Activated CD8-positive, alpha-beta memory T cell treated with anti-CD3 and anti-CD28 coated beads, Interleukin-2, amount 10 ng/mL, durations not matched to agents 7 days and 5 days (primary cell): ENCODE measurements at regions not wholly inside any gene's neighbourhood (a gene's known extent, or its start where the extent isn't known, plus 50 kb on each side); places are given as distances from the start of the nearest gene placed in this dataset.

Source experiments
- ATAC-seq: fragments of 150-1000 bp; cut with Tn5 transposase; one replicate; pipeline ENCODE4 v1.10.0; 2021; ENCODE audit warnings: moderate library complexity
- CTCF ChIA-PET: fragments of 350-600 bp; sonication (Branson Sonifier 250); formaldehyde crosslinking; loops from one replicate; lab custom pipeline; 2021; ENCODE audit warnings: antibody characterized with exemption; lab: Charles Lee
- DNase-seq: peaks from one replicate; pipeline ENCODE4 v3.0.0-alpha.2; 2020
- H3K27ac Mint-ChIP-seq: one replicate; pipeline ENCODE4 v1.8.0; 2021; ENCODE audit warnings: mild to moderate bottlenecking, mixed read lengths
- H3K27me3 Mint-ChIP-seq: one replicate; pipeline ENCODE4 v1.8.0; 2021; ENCODE audit warnings: mixed read lengths
- H3K36me3 Mint-ChIP-seq: one replicate; pipeline ENCODE4 v1.8.0; 2021; ENCODE audit warnings: mild to moderate bottlenecking, mixed read lengths
- H3K4me1 Mint-ChIP-seq: one replicate; pipeline ENCODE4 v1.8.0; 2021; ENCODE audit warnings: mixed read lengths
- H3K4me3 Mint-ChIP-seq: one replicate; pipeline ENCODE4 v1.8.0; 2021; ENCODE audit warnings: mild to moderate bottlenecking, moderate library complexity, mixed read lengths
- H3K9me3 Mint-ChIP-seq: one replicate; pipeline ENCODE4 v1.8.0; 2022; ENCODE audit warnings: low read depth, mixed read lengths

- H3K4me1 Mint-ChIP-seq: no peaks in the 10 kb centered on the region
- peaks cover 22% of the 10 kb centered on the region for H3K27me3 Mint-ChIP-seq
- CTCF ChIA-PET: no interaction called here
- H3K9me3 Mint-ChIP-seq: peaks cover 4% of the 10 kb centered on the region
- no peak overlapping the region for H3K27ac Mint-ChIP-seq
- no peak for DNase-seq
- no peak overlapping the region for H3K4me3 Mint-ChIP-seq
- ATAC-seq: no peak
- H3K36me3 Mint-ChIP-seq: no peaks in the 10 kb centered on the region
Measured at GRCh38 chr15:72953306-72953705, 99.0 kb upstream of the NEO1 start.

- CTCF ChIA-PET: no interaction called here
- ATAC-seq (no peak), DNase-seq (no peak)
- Mint-ChIP-seq H3K27ac (no peak overlapping the region), H3K4me3 (no peak overlapping the region), H3K27me3 (peaks cover 22% of the 10 kb centered on the region), H3K36me3 (no peaks in the 10 kb centered on the region), H3K4me1 (no peaks in the 10 kb centered on the region), H3K9me3 (peaks cover 6% of the 10 kb centered on the region)
Measured at GRCh38 chr15:72952151-72952550, 100.1 kb upstream of the NEO1 start.

- H3K4me1 Mint-ChIP-seq: no peaks in the 10 kb centered on the region
- CTCF ChIA-PET: no interaction called here
- H3K36me3 Mint-ChIP-seq: no peaks in the 10 kb centered on the region
- peaks cover 10% of the 10 kb centered on the region for H3K9me3 Mint-ChIP-seq
- no peak overlapping the region for H3K27ac Mint-ChIP-seq
- H3K4me3 Mint-ChIP-seq: no peak overlapping the region
- ATAC-seq: no peak
- peaks cover 27% of the 10 kb centered on the region for H3K27me3 Mint-ChIP-seq
- DNase-seq: no peak
Measured at GRCh38 chr15:72948662-72949061, 103.6 kb upstream of the NEO1 start.

GRCh38 chr15:72947709-72948108 is 104.6 kb upstream of the NEO1 start:
- H3K27ac Mint-ChIP-seq: no peak overlapping the region
- no peak for DNase-seq
- no peaks in the 10 kb centered on the region for H3K36me3 Mint-ChIP-seq
- CTCF ChIA-PET: no interaction called here
- peaks cover 32% of the 10 kb centered on the region for H3K27me3 Mint-ChIP-seq
- no peak for ATAC-seq
- H3K4me1 Mint-ChIP-seq: no peaks in the 10 kb centered on the region
- H3K4me3 Mint-ChIP-seq: no peak overlapping the region
- peaks cover 10% of the 10 kb centered on the region for H3K9me3 Mint-ChIP-seq

GRCh38 chr15:72944565-72944964 is 107.7 kb upstream of the NEO1 start:
- no peaks in the 10 kb centered on the region for H3K4me1 Mint-ChIP-seq
- no peak overlapping the region for H3K27ac Mint-ChIP-seq
- H3K27me3 Mint-ChIP-seq: peaks cover 27% of the 10 kb centered on the region
- no peak for ATAC-seq
- CTCF ChIA-PET: no interaction called here
- H3K36me3 Mint-ChIP-seq: no peaks in the 10 kb centered on the region
- no peak overlapping the region for H3K4me3 Mint-ChIP-seq
- H3K9me3 Mint-ChIP-seq: peaks cover 10% of the 10 kb centered on the region
- DNase-seq: no peak

GRCh38 chr15:72940229-72940622 is 112.0 kb upstream of the NEO1 start:
- H3K9me3 Mint-ChIP-seq: no peaks in the 10 kb centered on the region
- H3K4me1 Mint-ChIP-seq: no peaks in the 10 kb centered on the region
- no peaks in the 10 kb centered on the region for H3K36me3 Mint-ChIP-seq
- no peak overlapping the region for H3K27ac Mint-ChIP-seq
- no peak for DNase-seq
- H3K4me3 Mint-ChIP-seq: no peak overlapping the region
- ATAC-seq: no peak
- CTCF ChIA-PET: interaction anchor here (0.9 kb wide), 1 partner anchor 211 kb away, joined by 3 read pairs; no protein-coding TSS in a partner anchor
- peaks cover 28% of the 10 kb centered on the region for H3K27me3 Mint-ChIP-seq

GRCh38 chr15:72939514-72940228 is 112.6 kb upstream of the NEO1 start:
- DNase-seq (no peak), ATAC-seq (no peak)
- H3K27ac Mint-ChIP-seq: no peak overlapping the region
- peaks cover 32% of the 10 kb centered on the region for H3K27me3 Mint-ChIP-seq
- no peaks in the 10 kb centered on the region for H3K9me3 Mint-ChIP-seq
- H3K4me1 Mint-ChIP-seq: no peaks in the 10 kb centered on the region
- CTCF ChIA-PET: no interaction called here
- H3K4me3 Mint-ChIP-seq: no peak overlapping the region
- H3K36me3 Mint-ChIP-seq: no peaks in the 10 kb centered on the region

GRCh38 chr15:72936691-72937679 is 115.3 kb upstream of the NEO1 start:
- no peak overlapping the region for H3K4me3 Mint-ChIP-seq
- no peaks in the 10 kb centered on the region for H3K36me3 Mint-ChIP-seq
- DNase-seq: no peak
- CTCF ChIA-PET: no interaction called here
- ATAC-seq: no peak
- H3K4me1 Mint-ChIP-seq: no peaks in the 10 kb centered on the region
- H3K27me3 Mint-ChIP-seq: peaks cover 25% of the 10 kb centered on the region
- no peaks in the 10 kb centered on the region for H3K9me3 Mint-ChIP-seq
- H3K27ac Mint-ChIP-seq: no peak overlapping the region

GRCh38 chr15:72936237-72936636 is 116.0 kb upstream of the NEO1 start:
- no peak for DNase-seq
- no peak for ATAC-seq
- no peaks in the 10 kb centered on the region for H3K36me3 Mint-ChIP-seq
- no peaks in the 10 kb centered on the region for H3K4me1 Mint-ChIP-seq
- CTCF ChIA-PET: no interaction called here
- no peak overlapping the region for H3K27ac Mint-ChIP-seq
- H3K4me3 Mint-ChIP-seq: no peak overlapping the region
- H3K27me3 Mint-ChIP-seq: peaks cover 29% of the 10 kb centered on the region
- H3K9me3 Mint-ChIP-seq: no peaks in the 10 kb centered on the region

GRCh38 chr15:72935521-72935920 is 116.7 kb upstream of the NEO1 start:
- H3K9me3 Mint-ChIP-seq: no peaks in the 10 kb centered on the region
- no peaks in the 10 kb centered on the region for H3K4me1 Mint-ChIP-seq
- H3K36me3 Mint-ChIP-seq: no peaks in the 10 kb centered on the region
- CTCF ChIA-PET: no interaction called here
- H3K27ac Mint-ChIP-seq: no peak overlapping the region
- peaks cover 27% of the 10 kb centered on the region for H3K27me3 Mint-ChIP-seq
- ATAC-seq (no peak), DNase-seq (no peak)
- no peak overlapping the region for H3K4me3 Mint-ChIP-seq

GRCh38 chr15:72934921-72935320 is 117.3 kb upstream of the NEO1 start:
- ATAC-seq: no peak
- H3K36me3 Mint-ChIP-seq: no peaks in the 10 kb centered on the region
- H3K27me3 Mint-ChIP-seq: peaks cover 33% of the 10 kb centered on the region
- H3K4me3 Mint-ChIP-seq: no peak overlapping the region
- no peaks in the 10 kb centered on the region for H3K9me3 Mint-ChIP-seq
- H3K27ac Mint-ChIP-seq: no peak overlapping the region
- CTCF ChIA-PET: no interaction called here
- no peaks in the 10 kb centered on the region for H3K4me1 Mint-ChIP-seq
- no peak for DNase-seq

GRCh38 chr15:72933976-72934375 is 118.3 kb upstream of the NEO1 start:
- peaks cover 41% of the 10 kb centered on the region for H3K27me3 Mint-ChIP-seq

GRCh38 chr15:72932472-72932871 is 119.8 kb upstream of the NEO1 start:
- Mint-ChIP-seq H3K4me3 (no peak overlapping the region), H3K27ac (no peak overlapping the region), H3K27me3 (peaks cover 42% of the 10 kb centered on the region), H3K9me3 (no peaks in the 10 kb centered on the region), H3K36me3 (no peaks in the 10 kb centered on the region), H3K4me1 (no peaks in the 10 kb centered on the region)
- CTCF ChIA-PET: interaction anchor here (0.9 kb wide), 1 partner anchor 9 kb away, joined by 3 read pairs; no protein-coding TSS in a partner anchor
- ATAC-seq: no peak
- DNase-seq: no peak

More at GRCh38 chr15:72933976-72934375, 118.3 kb upstream of the NEO1 start:
- Mint-ChIP-seq H3K36me3 (no peaks in the 10 kb centered on the region), H3K4me3 (no peak overlapping the region), H3K4me1 (no peaks in the 10 kb centered on the region), H3K9me3 (no peaks in the 10 kb centered on the region), H3K27ac (no peak overlapping the region)
- DNase-seq (no peak), ATAC-seq (no peak)
- CTCF ChIA-PET: no interaction called here

- Mint-ChIP-seq H3K36me3 (no peaks in the 10 kb centered on the region), H3K4me3 (peak overlapping the region; percentile 31), H3K27ac (no peak overlapping the region), H3K4me1 (peaks cover 6% of the 10 kb centered on the region), H3K9me3 (no peaks in the 10 kb centered on the region), H3K27me3 (peaks cover 42% of the 10 kb centered on the region)
- CTCF ChIA-PET: no interaction called here
- DNase-seq (no peak), ATAC-seq (no peak)
Measured at GRCh38 chr15:72927451-72927850, 124.8 kb upstream of the NEO1 start.
